ENCODE measurements at regions not wholly inside any gene's neighbourhood (a gene's known extent, or its start where the extent isn't known, plus 50 kb on each side); places are given as distances from the start of the nearest gene placed in this dataset.

DNA sequence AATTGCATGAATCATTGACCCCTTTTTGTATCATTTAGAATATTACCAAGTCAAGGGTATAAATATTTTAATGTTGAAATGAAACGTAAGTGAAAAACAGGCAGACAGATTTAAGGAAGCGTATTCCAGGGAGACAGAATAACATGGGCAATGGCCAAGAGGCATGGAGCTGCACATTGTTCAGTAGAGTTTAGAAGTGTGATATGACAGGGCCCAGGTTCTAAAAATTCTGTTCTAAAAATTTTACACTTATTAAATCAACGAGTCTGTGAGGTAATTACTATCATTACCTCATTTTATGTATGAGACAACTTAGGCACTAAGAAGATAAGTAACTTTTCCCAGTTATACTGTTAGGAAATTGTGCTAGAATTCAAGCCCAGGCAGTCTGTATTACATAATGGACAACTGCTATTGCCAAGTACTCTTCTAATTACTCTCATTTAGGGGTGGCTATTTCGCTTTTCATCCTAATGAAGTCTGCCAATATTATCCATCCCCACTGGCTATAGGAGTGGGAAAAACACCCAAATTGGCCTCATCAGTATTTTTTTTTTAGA, 103.2 kb upstream of the NAV3 start:
- TF ChIP-seq POLR2A (IDR thresholded peaks at IDR 0.05): no peak
- TF ChIP-seq, protein P1, sequence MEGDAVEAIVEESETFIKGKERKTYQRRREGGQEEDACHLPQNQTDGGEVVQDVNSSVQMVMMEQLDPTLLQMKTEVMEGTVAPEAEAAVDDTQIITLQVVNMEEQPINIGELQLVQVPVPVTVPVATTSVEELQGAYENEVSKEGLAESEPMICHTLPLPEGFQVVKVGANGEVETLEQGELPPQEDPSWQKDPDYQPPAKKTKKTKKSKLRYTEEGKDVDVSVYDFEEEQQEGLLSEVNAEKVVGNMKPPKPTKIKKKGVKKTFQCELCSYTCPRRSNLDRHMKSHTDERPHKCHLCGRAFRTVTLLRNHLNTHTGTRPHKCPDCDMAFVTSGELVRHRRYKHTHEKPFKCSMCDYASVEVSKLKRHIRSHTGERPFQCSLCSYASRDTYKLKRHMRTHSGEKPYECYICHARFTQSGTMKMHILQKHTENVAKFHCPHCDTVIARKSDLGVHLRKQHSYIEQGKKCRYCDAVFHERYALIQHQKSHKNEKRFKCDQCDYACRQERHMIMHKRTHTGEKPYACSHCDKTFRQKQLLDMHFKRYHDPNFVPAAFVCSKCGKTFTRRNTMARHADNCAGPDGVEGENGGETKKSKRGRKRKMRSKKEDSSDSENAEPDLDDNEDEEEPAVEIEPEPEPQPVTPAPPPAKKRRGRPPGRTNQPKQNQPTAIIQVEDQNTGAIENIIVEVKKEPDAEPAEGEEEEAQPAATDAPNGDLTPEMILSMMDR (IDR thresholded peaks at IDR 0.05): no peak

Data from thyroid gland (tissue), 4 donors.